Stimulated activated CD4-positive, alpha-beta T cell treated with anti-CD3 and anti-CD28 coated beads, Interleukin-4, amount 100 ng/mL, for 24 hours (primary cell): ENCODE measurements at regions not wholly inside any gene's neighbourhood (a gene's known extent, or its start where the extent isn't known, plus 50 kb on each side); places are given as distances from the start of the nearest gene placed in this dataset.
"Not testable (repeated sequence)": the region's sequence is repeated elsewhere in the genome, so short reads cannot be mapped to it uniquely, and the experiment has no call there.

Experiments used
- DNase-seq: peaks from one replicate; pipeline ENCODE4 v3.0.0-alpha.2; 2020

GRCh38 chr20:25772437-25772836, 75.8 kb upstream of the ZNF337 start:
- not testable (repeated sequence) for DNase-seq

GRCh38 chr20:25771818-25772217, 75.2 kb upstream of the ZNF337 start:
- DNase-seq = not testable (repeated sequence)

DNA sequence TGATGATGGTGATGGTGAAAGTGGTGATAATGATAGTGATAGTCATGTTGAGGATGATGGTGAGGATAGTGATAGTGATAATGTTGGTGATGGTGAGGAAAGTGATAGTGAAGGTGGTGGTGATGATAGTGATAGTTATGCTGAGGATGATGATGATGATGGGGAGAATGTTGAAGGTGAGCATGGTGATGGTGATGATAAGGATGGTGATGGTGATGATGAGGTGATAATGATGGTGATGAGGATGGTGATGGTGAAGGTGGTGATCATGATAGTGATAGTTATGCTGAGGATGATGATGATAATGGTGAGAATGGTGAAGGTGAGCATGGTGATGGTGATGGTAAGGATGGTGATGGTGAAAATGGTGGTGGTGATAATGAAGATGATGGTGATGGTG, 64.9 kb upstream of the ZNF337 start:
- no peak for DNase-seq

GRCh38 chr20:25761046-25761445, 64.4 kb upstream of the ZNF337 start:
- DNase-seq = not testable (repeated sequence)

- DNase-seq = peak; percentile 58
Measured at GRCh38 chr20:25750765-25751696, 54.4 kb upstream of the ZNF337 start.

DNA sequence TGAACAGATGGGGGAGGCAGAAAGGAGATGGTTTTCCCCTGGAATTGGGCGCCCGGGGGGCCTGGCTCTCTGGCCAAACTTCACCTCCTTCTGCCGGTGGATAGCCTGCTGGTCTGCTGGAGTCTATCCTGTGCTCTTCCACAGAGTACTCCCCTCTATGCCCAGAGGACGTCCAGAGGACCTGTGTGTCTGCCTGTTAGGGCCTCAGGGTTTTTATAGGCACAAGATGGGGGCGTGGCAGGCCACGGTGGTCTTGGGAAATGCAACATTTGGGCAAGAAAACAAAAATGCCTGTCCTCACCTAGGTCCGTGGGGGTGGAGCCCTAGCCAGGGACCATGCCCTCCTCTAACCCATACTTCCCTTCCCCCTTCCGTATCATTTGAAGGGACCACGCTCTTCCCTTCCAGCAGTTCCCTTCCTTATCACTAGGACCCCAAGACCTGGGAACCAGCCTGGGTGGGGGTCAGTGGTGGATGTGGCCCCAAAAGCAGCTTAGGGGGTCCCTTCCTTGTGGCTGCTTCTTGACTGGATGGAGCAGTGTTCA, 53.6 kb upstream of the ZNF337 start:
- DNase-seq = no peak

GRCh38 chr20:25749649-25750048, 53.0 kb upstream of the ZNF337 start:
- no peak for DNase-seq
